ENCODE measurements at regions not wholly inside any gene's neighbourhood (a gene's known extent, or its start where the extent isn't known, plus 50 kb on each side); places are given as distances from the start of the nearest gene placed in this dataset.

DNA sequence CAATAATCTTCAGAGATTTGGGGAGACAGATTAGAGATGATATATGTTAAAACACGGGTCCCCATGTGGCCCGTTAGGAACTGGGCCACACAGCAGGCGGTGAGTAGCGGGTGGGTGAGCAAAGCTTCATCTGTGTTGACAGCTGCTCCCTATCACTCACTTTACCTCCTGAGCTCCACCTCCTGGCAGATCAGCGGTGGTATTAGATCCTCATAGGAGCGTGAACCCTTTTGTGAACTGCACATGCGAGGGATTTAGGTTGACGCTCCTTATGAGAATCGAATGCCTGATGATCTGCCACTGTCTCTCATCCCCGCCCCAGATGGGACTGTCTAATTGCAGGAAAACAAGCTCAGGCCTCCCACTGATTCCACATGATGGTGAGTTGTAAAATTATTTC, 560.4 kb upstream of the AMELY start:
- no peaks in the 10 kb centered on the region for H3K27me3 ChIP-seq
- TF ChIP-seq POLR2A (IDR thresholded peaks at IDR 0.05) (no peak), POLR2AphosphoS5 (IDR thresholded peaks at IDR 0.05) (no peak), CTCF (IDR thresholded peaks at IDR 0.05) (no peak), EP300 (IDR thresholded peaks at IDR 0.05) (no peak)
- H3K9me3 ChIP-seq: no peaks in the 10 kb centered on the region
- no peaks in the 10 kb centered on the region for H3K36me3 ChIP-seq
- H3K4me3 ChIP-seq: no peak overlapping the region
- WGBS, 2 donors (ENCODE audit: low coverage in 1 of 2): no CpG with 5 or more reads among the region's 10 CpGs
- H3K4me1 ChIP-seq: no peaks in the 10 kb centered on the region
- no peak overlapping the region for H3K27ac ChIP-seq
- ATAC-seq: no peak

DNA sequence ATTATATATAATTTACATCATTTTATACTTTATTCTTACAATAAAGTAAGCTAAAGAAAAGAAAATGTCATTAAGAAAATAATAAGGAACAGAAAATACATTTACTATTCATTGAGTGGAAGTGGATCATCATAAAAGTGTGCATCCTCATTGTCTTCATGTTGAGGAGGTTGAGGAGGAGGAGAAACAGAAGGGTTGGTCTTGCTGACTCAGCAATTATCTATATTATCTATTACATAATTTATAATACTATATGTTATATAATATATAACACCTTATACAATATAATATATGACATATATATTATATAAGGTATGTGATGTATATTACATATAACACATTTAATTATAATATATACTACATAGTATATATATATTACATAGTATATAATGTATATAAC, 558.5 kb upstream of the AMELY start:
- Histone ChIP-seq H3K27ac (no peak overlapping the region), H3K4me1 (no peaks in the 10 kb centered on the region), H3K9me3 (no peaks in the 10 kb centered on the region), H3K4me3 (no peak overlapping the region), H3K36me3 (no peaks in the 10 kb centered on the region), H3K27me3 (no peaks in the 10 kb centered on the region)
- no peak for TF ChIP-seq EP300 (IDR thresholded peaks at IDR 0.05)
- no peak for TF ChIP-seq POLR2A (IDR thresholded peaks at IDR 0.05)
- TF ChIP-seq CTCF (IDR thresholded peaks at IDR 0.05): no peak
- TF ChIP-seq POLR2AphosphoS5 (IDR thresholded peaks at IDR 0.05): no peak
- no peak for ATAC-seq

GRCh38 chrY:7468951-7469745, 557.6 kb upstream of the AMELY start:
- ATAC-seq: no peak
- no peaks in the 10 kb centered on the region for H3K36me3 ChIP-seq
- H3K4me3 ChIP-seq: no peak overlapping the region
- WGBS, 2 donors (ENCODE audit: low coverage in 1 of 2): 25% methylated on average over 2 of the region's 4 CpGs; no CpG with 5 or more reads in 1 of the 2 donors
- H3K27ac ChIP-seq: no peak overlapping the region
- no peaks in the 10 kb centered on the region for H3K4me1 ChIP-seq
- H3K27me3 ChIP-seq: no peaks in the 10 kb centered on the region
- TF ChIP-seq POLR2AphosphoS5 (IDR thresholded peaks at IDR 0.05): peak; percentile 46
- TF ChIP-seq POLR2A (IDR thresholded peaks at IDR 0.05): no peak
- no peak for TF ChIP-seq CTCF (IDR thresholded peaks at IDR 0.05)
- H3K9me3 ChIP-seq: no peaks in the 10 kb centered on the region

DNA sequence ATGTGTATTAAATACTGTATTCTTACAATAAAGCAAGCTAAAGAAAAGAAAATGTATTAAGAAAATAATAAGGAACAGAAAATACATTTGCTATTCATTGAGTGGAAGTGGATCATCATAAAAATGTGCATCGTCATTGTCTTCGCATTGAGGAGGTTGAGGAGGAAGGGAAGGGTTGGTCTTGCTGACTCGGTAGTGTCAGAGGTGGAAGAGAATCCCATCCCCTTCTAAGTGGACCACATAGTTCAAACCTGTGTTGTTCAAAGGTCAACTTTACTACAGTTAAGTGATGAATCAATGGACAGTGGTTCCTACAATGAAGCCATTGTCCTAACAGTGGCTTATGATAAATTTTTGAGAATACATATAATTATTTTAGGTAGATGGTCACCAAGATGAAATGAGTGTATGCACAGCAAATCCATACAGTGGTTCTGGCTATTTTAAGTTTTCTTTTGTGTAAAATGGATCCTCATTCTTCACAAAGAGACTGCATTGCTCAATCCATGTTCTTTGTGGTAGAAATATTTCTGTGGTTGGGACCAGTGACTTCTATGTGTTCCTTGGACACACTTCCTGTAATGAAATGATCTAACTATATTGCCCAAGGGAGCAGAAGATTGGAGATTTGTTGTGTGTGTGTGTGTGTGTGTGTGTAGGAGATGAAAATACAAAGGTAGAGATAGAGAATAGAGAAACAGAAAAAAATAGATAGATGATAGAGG, 556.4 kb upstream of the AMELY start:
- Histone ChIP-seq H3K27ac (no peak overlapping the region), H3K36me3 (no peaks in the 10 kb centered on the region), H3K4me3 (no peak overlapping the region), H3K27me3 (no peaks in the 10 kb centered on the region), H3K9me3 (no peaks in the 10 kb centered on the region), H3K4me1 (no peaks in the 10 kb centered on the region)
- TF ChIP-seq CTCF (IDR thresholded peaks at IDR 0.05): no peak
- no peak for TF ChIP-seq POLR2A (IDR thresholded peaks at IDR 0.05)
- TF ChIP-seq POLR2AphosphoS5 (IDR thresholded peaks at IDR 0.05): no peak
- TF ChIP-seq EP300 (IDR thresholded peaks at IDR 0.05): no peak
- 94% methylated on average over 2 of the region's 3 CpGs; no CpG with 5 or more reads in 1 of the 2 donors for WGBS, 2 donors (ENCODE audit: low coverage in 1 of 2)
- no peak for ATAC-seq

GRCh38 chrY:7465185-7465621, 553.7 kb upstream of the AMELY start:
- H3K27me3 ChIP-seq: no peaks in the 10 kb centered on the region
- ATAC-seq: no peak
- no peaks in the 10 kb centered on the region for H3K4me1 ChIP-seq
- H3K4me3 ChIP-seq: no peak overlapping the region
- H3K9me3 ChIP-seq: no peaks in the 10 kb centered on the region
- H3K36me3 ChIP-seq: no peaks in the 10 kb centered on the region
- TF ChIP-seq CTCF (IDR thresholded peaks at IDR 0.05): no peak
- no peak for TF ChIP-seq EP300 (IDR thresholded peaks at IDR 0.05)
- no peak for TF ChIP-seq POLR2AphosphoS5 (IDR thresholded peaks at IDR 0.05)
- no peak for TF ChIP-seq POLR2A (IDR thresholded peaks at IDR 0.05)
- H3K27ac ChIP-seq: peak overlapping the region in 1 of 4 donors; percentile 45
- WGBS, 2 donors (ENCODE audit: low coverage in 1 of 2): 16% methylated on average over 5 of the region's 6 CpGs; no CpG with 5 or more reads in 1 of the 2 donors
